Uterus (tissue), 2 donors: ENCODE measurements at regions not wholly inside any gene's neighbourhood (a gene's known extent, or its start where the extent isn't known, plus 50 kb on each side); places are given as distances from the start of the nearest gene placed in this dataset.

Experiments used
- POLR2A ChIP-seq, 2 donors: fragments of 450-650 bp; IDR thresholded peaks; one replicate each; pipeline ENCODE4 v1.6.1; 2016; ENCODE audit warnings: antibody characterized with exemption in 2 of 2, mild to moderate bottlenecking in 1 of 2, moderate library complexity in 1 of 2
- TF ChIP-seq, protein P1 (sequence below), 4 experiments: fragments of 200-600 bp in 2 of 4; fragments of 450-650 bp in 2 of 4; sonication (generic) in 2 of 4; IDR thresholded peaks; one replicate each; pipeline ENCODE4 v1.5.1; 2016 to 2019; ENCODE audit warnings: antibody characterized with exemption in 4 of 4, mild to moderate bottlenecking in 2 of 4, moderate library complexity in 1 of 4

GRCh38 chr15:91710080-91710698 is 143.3 kb upstream of the SLCO3A1 start:
- TF ChIP-seq, protein P1, sequence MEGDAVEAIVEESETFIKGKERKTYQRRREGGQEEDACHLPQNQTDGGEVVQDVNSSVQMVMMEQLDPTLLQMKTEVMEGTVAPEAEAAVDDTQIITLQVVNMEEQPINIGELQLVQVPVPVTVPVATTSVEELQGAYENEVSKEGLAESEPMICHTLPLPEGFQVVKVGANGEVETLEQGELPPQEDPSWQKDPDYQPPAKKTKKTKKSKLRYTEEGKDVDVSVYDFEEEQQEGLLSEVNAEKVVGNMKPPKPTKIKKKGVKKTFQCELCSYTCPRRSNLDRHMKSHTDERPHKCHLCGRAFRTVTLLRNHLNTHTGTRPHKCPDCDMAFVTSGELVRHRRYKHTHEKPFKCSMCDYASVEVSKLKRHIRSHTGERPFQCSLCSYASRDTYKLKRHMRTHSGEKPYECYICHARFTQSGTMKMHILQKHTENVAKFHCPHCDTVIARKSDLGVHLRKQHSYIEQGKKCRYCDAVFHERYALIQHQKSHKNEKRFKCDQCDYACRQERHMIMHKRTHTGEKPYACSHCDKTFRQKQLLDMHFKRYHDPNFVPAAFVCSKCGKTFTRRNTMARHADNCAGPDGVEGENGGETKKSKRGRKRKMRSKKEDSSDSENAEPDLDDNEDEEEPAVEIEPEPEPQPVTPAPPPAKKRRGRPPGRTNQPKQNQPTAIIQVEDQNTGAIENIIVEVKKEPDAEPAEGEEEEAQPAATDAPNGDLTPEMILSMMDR (IDR thresholded peaks at IDR 0.05): no peak
- no peak for TF ChIP-seq POLR2A (IDR thresholded peaks at IDR 0.05)
